IMR-90 (cell line): ENCODE measurements at regions not wholly inside any gene's neighbourhood (a gene's known extent, or its start where the extent isn't known, plus 50 kb on each side); places are given as distances from the start of the nearest gene placed in this dataset.

Source experiments
- ATAC-seq: fragments of 200-7000 bp; cut with Tn5 transposase; 2 replicates; pipeline ENCODE4 v1.9.1; 2020; ENCODE audit warnings: low read depth, mild to moderate bottlenecking, moderate library complexity
- BruUV-seq: library from RNA; stranded (reverse); fragments of 400-500 nt; replicated peaks from 2 replicates; lab custom pipeline; 2021; lab: Mats Ljungman, UMichigan
- CTCF ChIA-PET: fragments of 300-600 bp; formaldehyde crosslinking; extraction: SDS; loops from one replicate; lab custom pipeline; 2021; ENCODE audit warnings: antibody characterized with exemption; lab: Yijun Ruan, JAX
- POLR2A ChIA-PET: fragments of 300-600 bp; sonication (Branson Sonifier 250); formaldehyde crosslinking; loops from one replicate; lab custom pipeline; 2022; ENCODE audit warnings: antibody characterized with exemption; ENCODE audit not compliant: unreplicated experiment; lab: Charles Lee
- DNase-seq: peaks from one replicate; pipeline ENCODE4 v3.0.0; 2013
- H2AFZ ChIP-seq: replicated peaks from 2 replicates; pipeline ENCODE3; 2013; ENCODE audit warnings: low read length, mild to moderate bottlenecking; ENCODE audit not compliant: poor library complexity
- H2AK5ac ChIP-seq: 2 replicates; pipeline ENCODE4 v1.6.1; 2013; ENCODE audit warnings: low read depth, low read length, inconsistent platforms
- H2AK9ac ChIP-seq: replicated peaks from 2 replicates; pipeline ENCODE3; 2013; ENCODE audit warnings: mild to moderate bottlenecking, low read depth, low read length, moderate library complexity; ENCODE audit not compliant: poor library complexity
- H2BK120ac ChIP-seq: 2 replicates; pipeline ENCODE4 v1.6.1; 2013; ENCODE audit warnings: low read depth, low read length, inconsistent platforms
- H2BK15ac ChIP-seq: 3 replicates; pipeline ENCODE4 v1.6.1; 2013; ENCODE audit warnings: low read depth, low read length, inconsistent platforms
- H2BK20ac ChIP-seq: 2 replicates; pipeline ENCODE4 v1.6.1; 2013; ENCODE audit warnings: low read depth, mild to moderate bottlenecking, inconsistent platforms, low read length, moderate library complexity
- H2BK5ac ChIP-seq: 2 replicates; pipeline ENCODE4 v1.6.1; 2013; ENCODE audit warnings: mild to moderate bottlenecking, low read depth, low read length, inconsistent platforms; ENCODE audit not compliant: poor library complexity, severe bottlenecking
- H3K14ac ChIP-seq: replicated peaks from 2 replicates; pipeline ENCODE4 v1.6.1; 2013; ENCODE audit warnings: low read depth, low read length, inconsistent platforms
- H3K18ac ChIP-seq: 2 replicates; pipeline ENCODE4 v1.6.1; 2013; ENCODE audit warnings: low read depth, low read length, control low read depth
- H3K23ac ChIP-seq: 2 replicates; pipeline ENCODE4 v1.6.1; 2013; ENCODE audit warnings: low read depth, low read length, inconsistent platforms
- H3K27ac ChIP-seq: 2 replicates; pipeline ENCODE4 v1.5.1; 2013; ENCODE audit warnings: mild to moderate bottlenecking, control low read depth, low read length; ENCODE audit not compliant: insufficient read depth
- H3K27me3 ChIP-seq: 2 replicates; pipeline ENCODE4 v1.6.1; 2013; ENCODE audit warnings: low read length; ENCODE audit not compliant: control insufficient read depth, insufficient read depth
- H3K36me3 ChIP-seq: 2 replicates; pipeline ENCODE4 v1.6.1; 2013; ENCODE audit warnings: low read length, mixed read lengths; ENCODE audit not compliant: control insufficient read depth, insufficient read depth
- H3K4ac ChIP-seq: 2 replicates; pipeline ENCODE4 v1.6.1; 2013; ENCODE audit warnings: low read depth, low read length, inconsistent platforms
- H3K4me1 ChIP-seq: 2 replicates; pipeline ENCODE4 v1.6.1; 2013; ENCODE audit warnings: low read length, mixed read lengths; ENCODE audit not compliant: control insufficient read depth, insufficient read depth
- H3K4me2 ChIP-seq: 2 replicates; pipeline ENCODE4 v1.6.1; 2013; ENCODE audit warnings: low read depth, mild to moderate bottlenecking, control low read depth, low read length, moderate library complexity
- H3K4me3 ChIP-seq: 2 replicates; pipeline ENCODE4 v1.5.1; 2013; ENCODE audit warnings: low read depth, mild to moderate bottlenecking, control low read depth, low read length, moderate library complexity; ENCODE audit not compliant: insufficient read depth
- H3K56ac ChIP-seq: 2 replicates; pipeline ENCODE4 v1.6.1; 2013; ENCODE audit warnings: low read length, inconsistent platforms; ENCODE audit not compliant: insufficient read depth; ENCODE audit errors: extremely low read depth
- H3K79me1 ChIP-seq, 2 experiments: 2 replicates each; pipeline ENCODE4 v1.6.1; 2013; ENCODE audit warnings: low read length in 2 of 2, inconsistent platforms in 1 of 2, low read depth in 1 of 2
- H3K9ac ChIP-seq: 2 replicates; pipeline ENCODE4 v1.6.1; 2013; ENCODE audit warnings: low read depth, low read length, control low read depth
- H3K9me1 ChIP-seq: 2 replicates; pipeline ENCODE4 v1.6.1; 2013; ENCODE audit warnings: low read length, inconsistent platforms; ENCODE audit not compliant: insufficient read depth
- H3K9me3 ChIP-seq: 2 replicates; pipeline ENCODE4 v1.6.1; 2013; ENCODE audit warnings: low read length; ENCODE audit not compliant: control insufficient read depth, insufficient read depth
- H4K20me1 ChIP-seq: 2 replicates; pipeline ENCODE4 v1.6.1; 2013; ENCODE audit warnings: low read length, inconsistent platforms; ENCODE audit not compliant: insufficient read depth
- H4K5ac ChIP-seq: 2 replicates; pipeline ENCODE4 v1.6.1; 2013; ENCODE audit warnings: mild to moderate bottlenecking, low read depth, low read length, control low read depth
- H4K8ac ChIP-seq, 2 experiments: 2 replicates each; pipeline ENCODE4 v1.6.1; 2013; ENCODE audit warnings: low read depth in 2 of 2, low read length in 2 of 2, control low read depth in 1 of 2, inconsistent platforms in 1 of 2
- H4K91ac ChIP-seq: 2 replicates; pipeline ENCODE4 v1.6.1; 2013; ENCODE audit warnings: low read depth, low read length, inconsistent platforms; ENCODE audit not compliant: insufficient read depth
- BHLHE40 ChIP-seq: fragments of 150-350 bp; IDR thresholded peaks from 2 replicates; pipeline ENCODE4 v1.6.1; 2016; ENCODE audit warnings: mild to moderate bottlenecking, low read depth, low read length
- MAFK ChIP-seq: IDR thresholded peaks from 2 replicates; pipeline ENCODE4 v1.6.1; 2012; ENCODE audit warnings: low read depth, low read length, improper control_type of control experiment
- RFX5 ChIP-seq: IDR thresholded peaks from 2 replicates; pipeline ENCODE4 v1.8.0; 2012; ENCODE audit warnings: low read depth, mild to moderate bottlenecking, low read length, moderate library complexity
- WGBS, 2 experiments: methylation state at CpG; one replicate each; pipeline versions ENCODE4 v1.1.5 to v1.1.7; 2013; ENCODE audit warnings: missing lambda C conversion rate in 2 of 2; ENCODE audit not compliant: insufficient read length in 1 of 2; ENCODE audit errors: extremely low coverage in 2 of 2; 5-methylcytosine and 5-hydroxymethylcytosine counted together
- dilution Hi-C: fragments of 300-500 bp; cut with HindIII; formaldehyde crosslinking; loops from one replicate; pipeline ENCODE4 v1.14.3; 2018; ENCODE audit warnings: low sequenced_read_pairs; ENCODE audit not compliant: unreplicated experiment
- in situ Hi-C: fragments of 300-500 bp; cut with MboI; formaldehyde crosslinking; loops from 3 replicates; pipeline ENCODE4 v1.14.3; 2019; ENCODE audit warnings: low sequenced_read_pairs, inconsistent platforms, mixed read lengths
- intact Hi-C: fragments of 100-400 bp; cut with micrococcal nuclease; formaldehyde crosslinking; loops from 2 replicates; pipeline ENCODE4 v1.10.0; 2022

GRCh38 chr2:59885541-59885940 lies 667.9 kb downstream of the BCL11A start:
- no peak overlapping the region for H3K18ac ChIP-seq
- H3K36me3 ChIP-seq: no peaks in the 10 kb centered on the region
- ATAC-seq (no peak), DNase-seq (no peak)
- no peak overlapping the region for H3K14ac ChIP-seq
- intact Hi-C loops: no loop called here
- H3K23ac ChIP-seq: no peak overlapping the region
- no peak overlapping the region for H2AK9ac ChIP-seq
- no TSS peak for BruUV-seq
- H3K56ac ChIP-seq: no peak overlapping the region
- H2BK20ac ChIP-seq: no peak overlapping the region
- TF ChIP-seq RFX5: no peak
- TF ChIP-seq BHLHE40: no peak
- TF ChIP-seq MAFK: no peak
- no peak overlapping the region for H2AK5ac ChIP-seq
- H4K5ac ChIP-seq: no peak overlapping the region
- in situ Hi-C loops: no loop called here
- no peak overlapping the region for H2AFZ ChIP-seq
- no peaks in the 10 kb centered on the region for H3K4me1 ChIP-seq
- H2BK5ac ChIP-seq: no peak overlapping the region
- H4K91ac ChIP-seq: no peak overlapping the region
- no peak overlapping the region for H3K4me3 ChIP-seq
- no peaks in the 10 kb centered on the region for H3K27me3 ChIP-seq
- CTCF ChIA-PET: no interaction called here
- H4K20me1 ChIP-seq: no peaks in the 10 kb centered on the region
- H3K4me2 ChIP-seq: no peak overlapping the region
- H3K9me1 ChIP-seq: no peaks in the 10 kb centered on the region
- H4K8ac ChIP-seq: no peak overlapping the region
- no peaks in the 10 kb centered on the region for H3K79me1 ChIP-seq
- dilution Hi-C loops: no loop called here
- no CpG with 5 or more reads among the region's 6 CpGs for WGBS, 2 experiments
- H3K27ac ChIP-seq: no peak overlapping the region
- POLR2A ChIA-PET: no interaction called here
- H3K9ac ChIP-seq: no peak overlapping the region
- no peaks in the 10 kb centered on the region; the same call in 1 of the 2 replicates for H3K9me3 ChIP-seq
- H2BK15ac ChIP-seq: no peak overlapping the region
- H3K4ac ChIP-seq: no peak overlapping the region
- no peak overlapping the region for H2BK120ac ChIP-seq
